ENCODE measurements at regions not wholly inside any gene's neighbourhood (a gene's known extent, or its start where the extent isn't known, plus 50 kb on each side); places are given as distances from the start of the nearest gene placed in this dataset.

GRCh38 chr10:78462726-78463228 is 429.1 kb downstream of the RPS24 start:
- ChIA-PET POLR2A (ENCODE audit: low non-redundant PET) (no interaction called here), CTCF (no interaction called here)
- Histone ChIP-seq H3K27ac (ENCODE audit: low read depth, low read length, poor library complexity, severe bottlenecking) (no peak overlapping the region), H3K27me3 (replicated peaks; ENCODE audit: insufficient read depth, low read depth, low read length, poor library complexity) (no peaks in the 10 kb centered on the region), H3K4me1 (ENCODE audit: insufficient read depth, low read length, poor library complexity, severe bottlenecking) (no peaks in the 10 kb centered on the region), H3K9me3 (ENCODE audit: low read depth, low read length, poor library complexity, severe bottlenecking) (no peaks in the 10 kb centered on the region), H3K4me3 (ENCODE audit: low read depth, low read length, poor library complexity, severe bottlenecking) (no peak overlapping the region), H3K36me3 (ENCODE audit: insufficient read depth, low read length, poor library complexity, severe bottlenecking) (no peaks in the 10 kb centered on the region)
- intact Hi-C loops (cut with micrococcal nuclease; ENCODE audit: unreplicated experiment) = no loop called here
- BruUV-seq (replicated peaks) = no TSS peak
- no peak for DNase-seq (ENCODE audit: low spot score)
- TF ChIP-seq CTCF (conservative IDR thresholded peaks at IDR 0.05; ENCODE audit: low read depth, low read length) = no peak
- TF ChIP-seq EZH2 (IDR thresholded peaks at IDR 0.05; ENCODE audit: borderline replicate concordance, low read depth, low read length, poor library complexity, severe bottlenecking) = no peak

GRCh38 chr10:78464118-78464855 is 430.6 kb downstream of the RPS24 start:
- no peaks in the 10 kb centered on the region for H3K4me1 ChIP-seq (ENCODE audit: insufficient read depth, low read length, poor library complexity, severe bottlenecking)
- no peak for DNase-seq (ENCODE audit: low spot score)
- H3K27ac ChIP-seq (ENCODE audit: low read depth, low read length, poor library complexity, severe bottlenecking) = no peak overlapping the region
- intact Hi-C loops (cut with micrococcal nuclease; ENCODE audit: unreplicated experiment) = no loop called here
- CTCF ChIA-PET = no interaction called here
- no peak overlapping the region for H3K4me3 ChIP-seq (ENCODE audit: low read depth, low read length, poor library complexity, severe bottlenecking)
- H3K36me3 ChIP-seq (ENCODE audit: insufficient read depth, low read length, poor library complexity, severe bottlenecking) = no peaks in the 10 kb centered on the region
- BruUV-seq (replicated peaks) = no TSS peak
- no peak for TF ChIP-seq EZH2 (IDR thresholded peaks at IDR 0.05; ENCODE audit: borderline replicate concordance, low read depth, low read length, poor library complexity, severe bottlenecking)
- no peak for TF ChIP-seq CTCF (conservative IDR thresholded peaks at IDR 0.05; ENCODE audit: low read depth, low read length)
- no peaks in the 10 kb centered on the region for H3K9me3 ChIP-seq (ENCODE audit: low read depth, low read length, poor library complexity, severe bottlenecking)
- POLR2A ChIA-PET (ENCODE audit: low non-redundant PET) = no interaction called here
- no peaks in the 10 kb centered on the region for H3K27me3 ChIP-seq (replicated peaks; ENCODE audit: insufficient read depth, low read depth, low read length, poor library complexity)

GRCh38 chr10:78464856-78465267 is 431.2 kb downstream of the RPS24 start:
- CTCF ChIA-PET = no interaction called here
- DNase-seq (ENCODE audit: low spot score) = no peak
- Histone ChIP-seq H3K27ac (ENCODE audit: low read depth, low read length, poor library complexity, severe bottlenecking) (no peak overlapping the region), H3K27me3 (replicated peaks; ENCODE audit: insufficient read depth, low read depth, low read length, poor library complexity) (no peaks in the 10 kb centered on the region), H3K36me3 (ENCODE audit: insufficient read depth, low read length, poor library complexity, severe bottlenecking) (no peaks in the 10 kb centered on the region), H3K9me3 (ENCODE audit: low read depth, low read length, poor library complexity, severe bottlenecking) (no peaks in the 10 kb centered on the region), H3K4me3 (ENCODE audit: low read depth, low read length, poor library complexity, severe bottlenecking) (no peak overlapping the region), H3K4me1 (ENCODE audit: insufficient read depth, low read length, poor library complexity, severe bottlenecking) (no peaks in the 10 kb centered on the region)
- BruUV-seq (replicated peaks) = no TSS peak
- POLR2A ChIA-PET (ENCODE audit: low non-redundant PET) = no interaction called here
- TF ChIP-seq EZH2 (IDR thresholded peaks at IDR 0.05; ENCODE audit: borderline replicate concordance, low read depth, low read length, poor library complexity, severe bottlenecking) = no peak
- TF ChIP-seq CTCF (conservative IDR thresholded peaks at IDR 0.05; ENCODE audit: low read depth, low read length) = no peak
- intact Hi-C loops (cut with micrococcal nuclease; ENCODE audit: unreplicated experiment) = no loop called here
